WTC11 (cell line): ENCODE measurements at regions not wholly inside any gene's neighbourhood (a gene's known extent, or its start where the extent isn't known, plus 50 kb on each side); places are given as distances from the start of the nearest gene placed in this dataset.

Experiments
- ESRRA ChIP-seq: sonication (generic); formaldehyde crosslinking; IDR thresholded peaks from 2 replicates; pipeline ENCODE4 v1.8.1; 2022; ENCODE audit warnings: mild to moderate bottlenecking, missing genetic modification reagents, borderline replicate concordance
- GABPB1 ChIP-seq: sonication (generic); formaldehyde crosslinking; IDR thresholded peaks from 2 replicates; pipeline ENCODE4 v1.8.1; 2023; ENCODE audit warnings: mild to moderate bottlenecking, missing genetic modification reagents
- IRF2 ChIP-seq: sonication (generic); formaldehyde crosslinking; IDR thresholded peaks from 2 replicates; pipeline ENCODE4 v1.8.0; 2022; ENCODE audit warnings: low read depth, missing genetic modification reagents, borderline replicate concordance
- NFYB ChIP-seq: sonication (generic); formaldehyde crosslinking; conservative IDR thresholded peaks from 2 replicates; pipeline ENCODE4 v1.8.0; 2022; ENCODE audit warnings: low read depth, missing genetic modification reagents
- NR2C2 ChIP-seq: sonication (generic); formaldehyde crosslinking; IDR thresholded peaks from 2 replicates; pipeline ENCODE4 v1.8.0; 2022; ENCODE audit warnings: mild to moderate bottlenecking, missing genetic modification reagents
- OVOL2 ChIP-seq: fragments of 250-450 bp; sonication (Bioruptor Pico); IDR thresholded peaks from 2 replicates; pipeline ENCODE4 v1.9.0; 2021; ENCODE audit warnings: mild to moderate bottlenecking, borderline replicate concordance
- RELA ChIP-seq: sonication (generic); formaldehyde crosslinking; IDR thresholded peaks from 2 replicates; pipeline ENCODE4 v1.8.1; 2022; ENCODE audit warnings: missing genetic modification reagents, mild to moderate bottlenecking, borderline replicate concordance
- TEAD1 ChIP-seq: sonication (generic); formaldehyde crosslinking; IDR thresholded peaks from 2 replicates; pipeline ENCODE4 v1.8.0; 2022; ENCODE audit warnings: mild to moderate bottlenecking, missing genetic modification reagents
- TF ChIP-seq, protein P1 (sequence below): fragments of 200-600 bp; IDR thresholded peaks from 2 replicates; pipeline ENCODE4 v1.8.0; 2022; ENCODE audit warnings: antibody characterized with exemption
- TF ChIP-seq, protein P2 (sequence below): sonication (generic); formaldehyde crosslinking; IDR thresholded peaks from 2 replicates; pipeline ENCODE4 v1.8.1; 2022; ENCODE audit warnings: mild to moderate bottlenecking, missing genetic modification reagents, moderate library complexity, borderline replicate concordance
- TF ChIP-seq, protein P3 (sequence below): sonication (generic); formaldehyde crosslinking; conservative IDR thresholded peaks from 2 replicates; pipeline ENCODE4 v1.8.1; 2022; ENCODE audit warnings: mild to moderate bottlenecking, missing genetic modification reagents
- TF ChIP-seq, protein P4 (sequence below): sonication (generic); formaldehyde crosslinking; IDR thresholded peaks from 2 replicates; pipeline ENCODE4 v1.8.1; 2022; ENCODE audit warnings: low read depth, missing genetic modification reagents, borderline replicate concordance

DNA sequence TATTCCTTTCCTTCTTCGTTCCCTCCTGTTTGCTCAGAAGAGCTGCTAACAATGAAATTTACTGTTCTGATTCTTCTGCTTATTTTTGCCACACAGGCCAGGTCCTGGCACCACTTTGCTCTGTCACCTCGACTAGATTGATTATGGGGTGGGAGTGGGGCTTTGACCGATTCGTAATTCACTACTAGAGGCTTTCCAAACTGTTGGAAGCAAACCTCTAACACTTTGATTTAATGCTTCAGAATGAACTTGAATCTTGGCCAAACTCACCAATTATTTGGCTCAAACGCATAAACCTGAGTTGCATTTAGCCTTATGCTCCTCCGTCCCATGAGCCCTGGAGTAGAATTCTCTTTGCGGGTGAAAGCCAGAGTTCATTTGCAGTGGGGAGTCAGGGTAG is 476.2 kb upstream of the FZD8 start:
- TF ChIP-seq TEAD1 (CRISPR knock-in tag) (no peak), ESRRA (CRISPR knock-in tag) (no peak), GABPB1 (CRISPR knock-in tag) (no peak), NR2C2 (no peak), OVOL2 (no peak), IRF2 (CRISPR knock-in tag) (no peak), RELA (CRISPR knock-in tag) (no peak), NFYB (CRISPR knock-in tag) (no peak)
- TF ChIP-seq, protein P1, sequence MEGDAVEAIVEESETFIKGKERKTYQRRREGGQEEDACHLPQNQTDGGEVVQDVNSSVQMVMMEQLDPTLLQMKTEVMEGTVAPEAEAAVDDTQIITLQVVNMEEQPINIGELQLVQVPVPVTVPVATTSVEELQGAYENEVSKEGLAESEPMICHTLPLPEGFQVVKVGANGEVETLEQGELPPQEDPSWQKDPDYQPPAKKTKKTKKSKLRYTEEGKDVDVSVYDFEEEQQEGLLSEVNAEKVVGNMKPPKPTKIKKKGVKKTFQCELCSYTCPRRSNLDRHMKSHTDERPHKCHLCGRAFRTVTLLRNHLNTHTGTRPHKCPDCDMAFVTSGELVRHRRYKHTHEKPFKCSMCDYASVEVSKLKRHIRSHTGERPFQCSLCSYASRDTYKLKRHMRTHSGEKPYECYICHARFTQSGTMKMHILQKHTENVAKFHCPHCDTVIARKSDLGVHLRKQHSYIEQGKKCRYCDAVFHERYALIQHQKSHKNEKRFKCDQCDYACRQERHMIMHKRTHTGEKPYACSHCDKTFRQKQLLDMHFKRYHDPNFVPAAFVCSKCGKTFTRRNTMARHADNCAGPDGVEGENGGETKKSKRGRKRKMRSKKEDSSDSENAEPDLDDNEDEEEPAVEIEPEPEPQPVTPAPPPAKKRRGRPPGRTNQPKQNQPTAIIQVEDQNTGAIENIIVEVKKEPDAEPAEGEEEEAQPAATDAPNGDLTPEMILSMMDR = no peak
- TF ChIP-seq, protein P2, sequence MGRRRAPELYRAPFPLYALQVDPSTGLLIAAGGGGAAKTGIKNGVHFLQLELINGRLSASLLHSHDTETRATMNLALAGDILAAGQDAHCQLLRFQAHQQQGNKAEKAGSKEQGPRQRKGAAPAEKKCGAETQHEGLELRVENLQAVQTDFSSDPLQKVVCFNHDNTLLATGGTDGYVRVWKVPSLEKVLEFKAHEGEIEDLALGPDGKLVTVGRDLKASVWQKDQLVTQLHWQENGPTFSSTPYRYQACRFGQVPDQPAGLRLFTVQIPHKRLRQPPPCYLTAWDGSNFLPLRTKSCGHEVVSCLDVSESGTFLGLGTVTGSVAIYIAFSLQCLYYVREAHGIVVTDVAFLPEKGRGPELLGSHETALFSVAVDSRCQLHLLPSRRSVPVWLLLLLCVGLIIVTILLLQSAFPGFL = no peak
- TF ChIP-seq, protein P3, sequence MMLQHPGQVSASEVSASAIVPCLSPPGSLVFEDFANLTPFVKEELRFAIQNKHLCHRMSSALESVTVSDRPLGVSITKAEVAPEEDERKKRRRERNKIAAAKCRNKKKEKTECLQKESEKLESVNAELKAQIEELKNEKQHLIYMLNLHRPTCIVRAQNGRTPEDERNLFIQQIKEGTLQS (CRISPR knock-in tag) = no peak
- TF ChIP-seq, protein P4, sequence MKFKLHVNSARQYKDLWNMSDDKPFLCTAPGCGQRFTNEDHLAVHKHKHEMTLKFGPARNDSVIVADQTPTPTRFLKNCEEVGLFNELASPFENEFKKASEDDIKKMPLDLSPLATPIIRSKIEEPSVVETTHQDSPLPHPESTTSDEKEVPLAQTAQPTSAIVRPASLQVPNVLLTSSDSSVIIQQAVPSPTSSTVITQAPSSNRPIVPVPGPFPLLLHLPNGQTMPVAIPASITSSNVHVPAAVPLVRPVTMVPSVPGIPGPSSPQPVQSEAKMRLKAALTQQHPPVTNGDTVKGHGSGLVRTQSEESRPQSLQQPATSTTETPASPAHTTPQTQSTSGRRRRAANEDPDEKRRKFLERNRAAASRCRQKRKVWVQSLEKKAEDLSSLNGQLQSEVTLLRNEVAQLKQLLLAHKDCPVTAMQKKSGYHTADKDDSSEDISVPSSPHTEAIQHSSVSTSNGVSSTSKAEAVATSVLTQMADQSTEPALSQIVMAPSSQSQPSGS = no peak
